ENCODE measurements at regions not wholly inside any gene's neighbourhood (a gene's known extent, or its start where the extent isn't known, plus 50 kb on each side); places are given as distances from the start of the nearest gene placed in this dataset.

DNA sequence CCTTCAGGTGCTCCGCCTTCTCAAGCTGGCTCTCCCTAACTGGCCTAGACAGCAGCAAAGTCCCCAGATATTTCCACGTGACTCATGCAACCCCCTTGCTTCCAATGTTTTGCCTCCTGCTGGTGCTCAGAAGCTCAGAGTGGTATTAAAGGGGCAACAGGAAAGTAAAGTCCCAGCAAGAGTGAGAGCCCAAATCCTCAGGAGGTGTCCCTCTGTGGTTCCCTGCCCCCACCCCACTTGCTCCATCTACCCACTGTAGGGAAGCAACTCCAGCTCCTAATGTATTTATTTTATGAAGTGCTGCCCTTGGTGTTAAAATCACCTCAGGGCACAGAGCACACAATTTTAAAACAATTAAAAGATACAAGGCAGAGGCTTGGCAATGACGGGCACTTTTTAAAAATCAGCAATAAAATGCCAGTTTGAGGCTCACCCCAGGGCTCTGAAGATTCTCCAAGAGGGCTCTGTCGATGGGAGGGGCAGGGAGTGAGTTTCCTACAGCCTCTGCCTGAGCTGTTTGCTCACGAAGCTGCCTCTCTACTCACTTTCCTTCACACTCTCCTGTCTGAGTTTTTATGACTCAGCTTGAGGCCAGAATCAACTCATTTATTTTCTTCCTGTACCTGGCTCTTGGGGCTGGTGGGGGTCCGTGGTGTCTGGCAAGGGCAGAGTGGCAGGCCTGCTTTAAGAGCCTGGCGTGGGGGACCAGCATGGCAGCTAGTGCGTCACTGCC lies 81.9 kb upstream of the MAX start:
- H3K27ac ChIP-seq (ENCODE audit: low read length), result no peak overlapping the region
- POLR2A ChIA-PET, result no interaction called here
- BruUV-seq (replicated peaks), result no TSS peak
- H3K27me3 ChIP-seq (ENCODE audit: control insufficient read depth, insufficient read depth, low read length), result no peaks in the 10 kb centered on the region
- DNase-seq (ENCODE audit: low read depth, low spot score) (no peak), ATAC-seq (no peak)
- in situ Hi-C loops (cut with HindIII; ENCODE audit: low pct_unique_long_range_greater_than_20kb, low sequenced_read_pairs) (no loop called here), intact Hi-C loops (cut with micrococcal nuclease; ENCODE audit: unreplicated experiment) (no loop called here)
- CTCF ChIA-PET, result interaction anchor here (0.5 to 0.7 kb wide), 2 partner anchors 645 to 1582 kb away, joined by 3 to 4 read pairs; no protein-coding TSS in a partner anchor
- no peaks in the 10 kb centered on the region for H3K36me3 ChIP-seq (ENCODE audit: control insufficient read depth, insufficient read depth, low read length)
- H3K4me3 ChIP-seq (ENCODE audit: low read depth in 2 of 2, low read length in 2 of 2), result no peak overlapping the region
- H3K9me3 ChIP-seq (ENCODE audit: control insufficient read depth, insufficient read depth, low read depth, low read length), result peaks cover 4% of the 10 kb centered on the region; the same call in 1 of the 2 replicates
- TF ChIP-seq, protein P1, sequence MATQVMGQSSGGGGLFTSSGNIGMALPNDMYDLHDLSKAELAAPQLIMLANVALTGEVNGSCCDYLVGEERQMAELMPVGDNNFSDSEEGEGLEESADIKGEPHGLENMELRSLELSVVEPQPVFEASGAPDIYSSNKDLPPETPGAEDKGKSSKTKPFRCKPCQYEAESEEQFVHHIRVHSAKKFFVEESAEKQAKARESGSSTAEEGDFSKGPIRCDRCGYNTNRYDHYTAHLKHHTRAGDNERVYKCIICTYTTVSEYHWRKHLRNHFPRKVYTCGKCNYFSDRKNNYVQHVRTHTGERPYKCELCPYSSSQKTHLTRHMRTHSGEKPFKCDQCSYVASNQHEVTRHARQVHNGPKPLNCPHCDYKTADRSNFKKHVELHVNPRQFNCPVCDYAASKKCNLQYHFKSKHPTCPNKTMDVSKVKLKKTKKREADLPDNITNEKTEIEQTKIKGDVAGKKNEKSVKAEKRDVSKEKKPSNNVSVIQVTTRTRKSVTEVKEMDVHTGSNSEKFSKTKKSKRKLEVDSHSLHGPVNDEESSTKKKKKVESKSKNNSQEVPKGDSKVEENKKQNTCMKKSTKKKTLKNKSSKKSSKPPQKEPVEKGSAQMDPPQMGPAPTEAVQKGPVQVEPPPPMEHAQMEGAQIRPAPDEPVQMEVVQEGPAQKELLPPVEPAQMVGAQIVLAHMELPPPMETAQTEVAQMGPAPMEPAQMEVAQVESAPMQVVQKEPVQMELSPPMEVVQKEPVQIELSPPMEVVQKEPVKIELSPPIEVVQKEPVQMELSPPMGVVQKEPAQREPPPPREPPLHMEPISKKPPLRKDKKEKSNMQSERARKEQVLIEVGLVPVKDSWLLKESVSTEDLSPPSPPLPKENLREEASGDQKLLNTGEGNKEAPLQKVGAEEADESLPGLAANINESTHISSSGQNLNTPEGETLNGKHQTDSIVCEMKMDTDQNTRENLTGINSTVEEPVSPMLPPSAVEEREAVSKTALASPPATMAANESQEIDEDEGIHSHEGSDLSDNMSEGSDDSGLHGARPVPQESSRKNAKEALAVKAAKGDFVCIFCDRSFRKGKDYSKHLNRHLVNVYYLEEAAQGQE (IDR thresholded peaks at IDR 0.05; ENCODE audit: insufficient read depth in 1 of 2, low read depth in 2 of 2, low read length in 1 of 2), result no peak
- no peak for TF ChIP-seq SIN3A (IDR thresholded peaks at IDR 0.05; ENCODE audit: borderline replicate concordance, insufficient read depth, low read depth, low read length)
- no peak for TF ChIP-seq TCF7L2 (IDR thresholded peaks at IDR 0.05; ENCODE audit: low read depth, low read length)
- TF ChIP-seq, protein P2, sequence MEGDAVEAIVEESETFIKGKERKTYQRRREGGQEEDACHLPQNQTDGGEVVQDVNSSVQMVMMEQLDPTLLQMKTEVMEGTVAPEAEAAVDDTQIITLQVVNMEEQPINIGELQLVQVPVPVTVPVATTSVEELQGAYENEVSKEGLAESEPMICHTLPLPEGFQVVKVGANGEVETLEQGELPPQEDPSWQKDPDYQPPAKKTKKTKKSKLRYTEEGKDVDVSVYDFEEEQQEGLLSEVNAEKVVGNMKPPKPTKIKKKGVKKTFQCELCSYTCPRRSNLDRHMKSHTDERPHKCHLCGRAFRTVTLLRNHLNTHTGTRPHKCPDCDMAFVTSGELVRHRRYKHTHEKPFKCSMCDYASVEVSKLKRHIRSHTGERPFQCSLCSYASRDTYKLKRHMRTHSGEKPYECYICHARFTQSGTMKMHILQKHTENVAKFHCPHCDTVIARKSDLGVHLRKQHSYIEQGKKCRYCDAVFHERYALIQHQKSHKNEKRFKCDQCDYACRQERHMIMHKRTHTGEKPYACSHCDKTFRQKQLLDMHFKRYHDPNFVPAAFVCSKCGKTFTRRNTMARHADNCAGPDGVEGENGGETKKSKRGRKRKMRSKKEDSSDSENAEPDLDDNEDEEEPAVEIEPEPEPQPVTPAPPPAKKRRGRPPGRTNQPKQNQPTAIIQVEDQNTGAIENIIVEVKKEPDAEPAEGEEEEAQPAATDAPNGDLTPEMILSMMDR (IDR thresholded peaks at IDR 0.05), result no peak
- no peak for TF ChIP-seq POLR2AphosphoS5 (IDR thresholded peaks at IDR 0.05; ENCODE audit: low read depth, low read length)
- peaks cover 7% of the 10 kb centered on the region; the same call in 1 of the 2 replicates for H3K4me1 ChIP-seq (ENCODE audit: control insufficient read depth, insufficient read depth, low read length)

DNA sequence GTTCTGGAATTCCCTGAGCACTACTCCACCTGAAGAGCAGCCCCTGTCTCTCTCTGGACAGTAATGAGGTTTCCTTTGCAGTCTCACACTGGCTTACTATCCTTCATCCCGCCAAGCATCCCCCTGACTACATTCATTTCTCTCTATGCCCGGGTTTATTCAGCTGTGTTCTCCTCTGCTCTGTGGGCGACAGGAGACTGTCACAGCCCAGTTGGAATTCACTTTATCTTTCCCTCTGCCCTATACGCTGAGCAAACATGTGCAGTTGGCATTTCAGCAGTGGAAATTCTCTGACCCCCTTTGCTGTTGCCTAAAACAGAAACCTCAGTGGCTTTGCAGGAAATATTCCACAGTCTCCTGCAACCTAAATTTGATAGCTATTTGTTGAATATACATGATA lies 83.5 kb upstream of the MAX start:
- H3K27ac ChIP-seq (ENCODE audit: low read length), result no peak overlapping the region
- H3K4me3 ChIP-seq (ENCODE audit: low read depth in 2 of 2, low read length in 2 of 2), result no peak overlapping the region
- no TSS peak for BruUV-seq (replicated peaks)
- ChIA-PET POLR2A (no interaction called here), CTCF (interaction anchor here (0.6 kb wide), 1 partner anchor 229 kb away, joined by 5 read pairs; no protein-coding TSS in a partner anchor)
- in situ Hi-C loops (cut with HindIII; ENCODE audit: low pct_unique_long_range_greater_than_20kb, low sequenced_read_pairs), result no loop called here
- intact Hi-C loops (cut with micrococcal nuclease; ENCODE audit: unreplicated experiment), result no loop called here
- TF ChIP-seq, protein P2 (IDR thresholded peaks at IDR 0.05), result no peak
- TF ChIP-seq TCF7L2 (IDR thresholded peaks at IDR 0.05; ENCODE audit: low read depth, low read length) (no peak), SIN3A (IDR thresholded peaks at IDR 0.05; ENCODE audit: borderline replicate concordance, insufficient read depth, low read depth, low read length) (no peak)
- no peaks in the 10 kb centered on the region for H3K36me3 ChIP-seq (ENCODE audit: control insufficient read depth, insufficient read depth, low read length)
- ATAC-seq, result no peak
- no peaks in the 10 kb centered on the region for H3K27me3 ChIP-seq (ENCODE audit: control insufficient read depth, insufficient read depth, low read length)
- peaks cover 4% of the 10 kb centered on the region; the same call in 1 of the 2 replicates for H3K9me3 ChIP-seq (ENCODE audit: control insufficient read depth, insufficient read depth, low read depth, low read length)
- H3K4me1 ChIP-seq (ENCODE audit: control insufficient read depth, insufficient read depth, low read length), result 0 out of 2 replicates have a peak, but pooled peaks cover 4% of the 10 kb centered on the region
- DNase-seq (ENCODE audit: low read depth, low spot score), result no peak

All from Panc1 (cell line).